ENCODE measurements at regions not wholly inside any gene's neighbourhood (a gene's known extent, or its start where the extent isn't known, plus 50 kb on each side); places are given as distances from the start of the nearest gene placed in this dataset.

DNA sequence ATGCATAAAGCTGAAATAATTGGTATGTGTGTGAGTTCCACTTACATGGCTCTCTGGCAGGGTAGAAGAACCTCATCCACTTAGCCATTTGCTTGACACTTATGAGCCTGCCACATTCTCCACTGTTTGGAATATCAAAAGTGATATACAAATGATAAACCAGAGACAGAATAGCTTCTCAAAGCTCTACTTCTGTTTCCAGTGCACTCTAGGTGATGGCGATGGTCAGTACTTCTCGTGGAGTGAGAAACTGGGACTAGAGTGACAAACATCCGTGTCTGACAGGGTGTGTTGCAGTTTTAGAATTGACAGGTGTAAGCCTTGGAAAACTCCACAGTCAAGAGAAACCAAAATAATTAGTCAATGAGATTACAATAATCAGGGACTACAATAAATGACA is 935.8 kb upstream of the TYRP1 start:
- TF ChIP-seq, protein P1, sequence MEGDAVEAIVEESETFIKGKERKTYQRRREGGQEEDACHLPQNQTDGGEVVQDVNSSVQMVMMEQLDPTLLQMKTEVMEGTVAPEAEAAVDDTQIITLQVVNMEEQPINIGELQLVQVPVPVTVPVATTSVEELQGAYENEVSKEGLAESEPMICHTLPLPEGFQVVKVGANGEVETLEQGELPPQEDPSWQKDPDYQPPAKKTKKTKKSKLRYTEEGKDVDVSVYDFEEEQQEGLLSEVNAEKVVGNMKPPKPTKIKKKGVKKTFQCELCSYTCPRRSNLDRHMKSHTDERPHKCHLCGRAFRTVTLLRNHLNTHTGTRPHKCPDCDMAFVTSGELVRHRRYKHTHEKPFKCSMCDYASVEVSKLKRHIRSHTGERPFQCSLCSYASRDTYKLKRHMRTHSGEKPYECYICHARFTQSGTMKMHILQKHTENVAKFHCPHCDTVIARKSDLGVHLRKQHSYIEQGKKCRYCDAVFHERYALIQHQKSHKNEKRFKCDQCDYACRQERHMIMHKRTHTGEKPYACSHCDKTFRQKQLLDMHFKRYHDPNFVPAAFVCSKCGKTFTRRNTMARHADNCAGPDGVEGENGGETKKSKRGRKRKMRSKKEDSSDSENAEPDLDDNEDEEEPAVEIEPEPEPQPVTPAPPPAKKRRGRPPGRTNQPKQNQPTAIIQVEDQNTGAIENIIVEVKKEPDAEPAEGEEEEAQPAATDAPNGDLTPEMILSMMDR (IDR thresholded peaks at IDR 0.05; ENCODE audit: low read length) = no peak
- TF ChIP-seq EZH2 (optimal IDR thresholded peaks at IDR 0.05; ENCODE audit: low read depth, low read length) = no peak

Measured in MM.1S (cell line).